MCF 10A (cell line): ENCODE measurements at regions not wholly inside any gene's neighbourhood (a gene's known extent, or its start where the extent isn't known, plus 50 kb on each side); places are given as distances from the start of the nearest gene placed in this dataset.

Experiments
- BruUV-seq: library from RNA; stranded (reverse); fragments of 400-500 nt; replicated peaks from 2 replicates; lab custom pipeline; 2021; lab: Mats Ljungman, UMichigan
- CTCF ChIA-PET: fragments of 300-600 bp; sonication (Branson Sonifier 250); formaldehyde crosslinking; extraction: SDS; loops from one replicate; lab custom pipeline; 2021; ENCODE audit warnings: antibody characterized with exemption, inconsistent platforms; lab: Yijun Ruan, JAX
- POLR2A ChIA-PET: fragments of 300-600, 350-650 bp; sonication (Branson Sonifier 250); formaldehyde crosslinking; extraction: SDS; loops from one replicate; lab custom pipeline; 2020; ENCODE audit warnings: antibody characterized with exemption, inconsistent platforms; lab: Yijun Ruan, JAX
- DNase-seq: peaks from one replicate; pipeline ENCODE4 v3.0.0-alpha.2; 2018; ENCODE audit not compliant: unreplicated experiment
- H3K27ac Mint-ChIP-seq: one replicate; pipeline ENCODE4 v1.8.0; 2022; ENCODE audit warnings: mild to moderate bottlenecking, low read depth, mixed read lengths; ENCODE audit not compliant: unreplicated experiment
- H3K27me3 Mint-ChIP-seq: one replicate; pipeline ENCODE4 v1.8.0; 2022; ENCODE audit warnings: mixed read lengths; ENCODE audit not compliant: insufficient read depth, unreplicated experiment
- H3K36me3 Mint-ChIP-seq: one replicate; pipeline ENCODE4 v1.8.0; 2022; ENCODE audit warnings: mild to moderate bottlenecking, moderate library complexity, mixed read lengths; ENCODE audit not compliant: insufficient read depth, unreplicated experiment
- H3K4me1 Mint-ChIP-seq: one replicate; pipeline ENCODE4 v1.8.0; 2022; ENCODE audit warnings: mixed read lengths; ENCODE audit not compliant: insufficient read depth, unreplicated experiment
- H3K4me3 Mint-ChIP-seq: one replicate; pipeline ENCODE4 v1.8.0; 2022; ENCODE audit warnings: mild to moderate bottlenecking, moderate library complexity, mixed read lengths; ENCODE audit not compliant: unreplicated experiment
- H3K9me3 Mint-ChIP-seq: one replicate; pipeline ENCODE4 v1.8.0; 2022; ENCODE audit warnings: mixed read lengths; ENCODE audit not compliant: unreplicated experiment
- intact Hi-C: fragments of 100-400 bp; cut with micrococcal nuclease; formaldehyde crosslinking; loops from 2 replicates; pipeline ENCODE4 v1.14.1; 2022
- TF ChIP-seq, protein P1 (sequence below): fragments of 200-600 bp; IDR thresholded peaks from one replicate; pipeline ENCODE4 v1.8.0; 2022; ENCODE audit warnings: antibody characterized with exemption, mild to moderate bottlenecking; ENCODE audit not compliant: unreplicated experiment

DNA sequence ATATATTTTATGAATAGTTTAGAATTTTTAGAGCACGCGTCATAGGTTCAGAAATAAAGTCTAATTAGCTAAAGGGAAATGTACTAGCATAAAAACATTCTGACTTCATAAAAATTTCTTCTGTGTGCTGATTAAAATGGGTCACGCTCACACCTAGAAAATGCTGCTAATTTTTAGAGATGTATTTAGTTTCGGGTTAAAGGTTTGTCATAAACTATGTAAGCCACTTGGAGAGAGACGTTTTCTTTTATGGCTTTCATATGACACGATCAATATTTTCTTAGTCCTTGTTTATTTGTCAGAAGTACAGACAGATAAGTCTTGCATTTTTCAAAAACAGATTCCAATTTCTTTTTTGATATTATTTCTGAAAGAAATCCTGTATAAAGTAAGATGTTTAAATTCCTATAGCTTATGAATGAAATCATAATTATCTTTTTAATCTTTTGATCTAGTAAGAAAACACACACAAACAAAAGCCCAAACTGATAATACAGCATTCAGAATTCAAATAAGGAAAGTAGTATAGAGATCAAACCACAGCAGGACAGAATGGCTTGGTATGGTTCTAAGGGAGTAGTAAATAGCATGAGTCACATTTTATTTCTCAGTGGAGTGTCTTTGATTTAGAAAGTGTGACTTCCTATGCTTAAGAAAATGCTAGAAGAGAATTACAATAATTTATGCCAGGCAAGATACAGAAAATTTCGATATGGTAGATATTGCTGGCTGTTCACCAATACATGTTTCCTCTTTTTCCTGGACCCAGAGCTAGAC is 236.6 kb downstream of the GPD2 start:
- Mint-ChIP-seq H3K27me3 (no peaks in the 10 kb centered on the region), H3K27ac (peak overlapping the region; percentile 55), H3K36me3 (no peaks in the 10 kb centered on the region), H3K4me1 (no peaks in the 10 kb centered on the region), H3K9me3 (peaks cover 2% of the 10 kb centered on the region), H3K4me3 (no peak overlapping the region)
- intact Hi-C loops: no loop called here
- BruUV-seq: no TSS peak
- POLR2A ChIA-PET: no interaction called here
- CTCF ChIA-PET: interaction anchor here (0.9 kb wide), 1 partner anchor 9 kb away, joined by 3 read pairs; no protein-coding TSS in a partner anchor
- TF ChIP-seq, protein P1, sequence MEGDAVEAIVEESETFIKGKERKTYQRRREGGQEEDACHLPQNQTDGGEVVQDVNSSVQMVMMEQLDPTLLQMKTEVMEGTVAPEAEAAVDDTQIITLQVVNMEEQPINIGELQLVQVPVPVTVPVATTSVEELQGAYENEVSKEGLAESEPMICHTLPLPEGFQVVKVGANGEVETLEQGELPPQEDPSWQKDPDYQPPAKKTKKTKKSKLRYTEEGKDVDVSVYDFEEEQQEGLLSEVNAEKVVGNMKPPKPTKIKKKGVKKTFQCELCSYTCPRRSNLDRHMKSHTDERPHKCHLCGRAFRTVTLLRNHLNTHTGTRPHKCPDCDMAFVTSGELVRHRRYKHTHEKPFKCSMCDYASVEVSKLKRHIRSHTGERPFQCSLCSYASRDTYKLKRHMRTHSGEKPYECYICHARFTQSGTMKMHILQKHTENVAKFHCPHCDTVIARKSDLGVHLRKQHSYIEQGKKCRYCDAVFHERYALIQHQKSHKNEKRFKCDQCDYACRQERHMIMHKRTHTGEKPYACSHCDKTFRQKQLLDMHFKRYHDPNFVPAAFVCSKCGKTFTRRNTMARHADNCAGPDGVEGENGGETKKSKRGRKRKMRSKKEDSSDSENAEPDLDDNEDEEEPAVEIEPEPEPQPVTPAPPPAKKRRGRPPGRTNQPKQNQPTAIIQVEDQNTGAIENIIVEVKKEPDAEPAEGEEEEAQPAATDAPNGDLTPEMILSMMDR: no peak
- no peak for DNase-seq

- no peaks in the 10 kb centered on the region for H3K36me3 Mint-ChIP-seq
- CTCF ChIA-PET: no interaction called here
- TF ChIP-seq, protein P1: no peak
- H3K4me3 Mint-ChIP-seq: no peak overlapping the region
- no peaks in the 10 kb centered on the region for H3K4me1 Mint-ChIP-seq
- H3K27ac Mint-ChIP-seq: peak overlapping the region; percentile 55
- intact Hi-C loops: no loop called here
- DNase-seq: no peak
- POLR2A ChIA-PET: no interaction called here
- no TSS peak for BruUV-seq
- H3K27me3 Mint-ChIP-seq: no peaks in the 10 kb centered on the region
- no peaks in the 10 kb centered on the region for H3K9me3 Mint-ChIP-seq
Observed at GRCh38 chr2:156673333-156673615, 237.1 kb downstream of the GPD2 start.

GRCh38 chr2:156673981-156674380 is 237.8 kb downstream of the GPD2 start:
- no peak for DNase-seq
- POLR2A ChIA-PET: no interaction called here
- no peaks in the 10 kb centered on the region for H3K9me3 Mint-ChIP-seq
- H3K36me3 Mint-ChIP-seq: no peaks in the 10 kb centered on the region
- no peaks in the 10 kb centered on the region for H3K4me1 Mint-ChIP-seq
- no peak overlapping the region for H3K27ac Mint-ChIP-seq
- BruUV-seq: no TSS peak
- intact Hi-C loops: no loop called here
- H3K4me3 Mint-ChIP-seq: no peak overlapping the region
- CTCF ChIA-PET: interaction anchor here (0.6 kb wide), 1 partner anchor 1012 kb away, joined by 3 read pairs; no protein-coding TSS in a partner anchor
- H3K27me3 Mint-ChIP-seq: no peaks in the 10 kb centered on the region
- TF ChIP-seq, protein P1: no peak

GRCh38 chr2:156675896-156676295 is 239.7 kb downstream of the GPD2 start:
- TF ChIP-seq, protein P1: no peak
- H3K27me3 Mint-ChIP-seq: no peaks in the 10 kb centered on the region
- no peak overlapping the region for H3K27ac Mint-ChIP-seq
- H3K9me3 Mint-ChIP-seq: no peaks in the 10 kb centered on the region
- no peak for DNase-seq
- ChIA-PET POLR2A (interaction anchor here (1.0 kb wide), 1 partner anchor 9 kb away, joined by 3 read pairs; no protein-coding TSS in a partner anchor), CTCF (interaction anchor here (0.6 kb wide), 1 partner anchor 340 kb away, joined by 3 read pairs; no protein-coding TSS in a partner anchor)
- intact Hi-C loops: no loop called here
- BruUV-seq: no TSS peak
- no peaks in the 10 kb centered on the region for H3K4me1 Mint-ChIP-seq
- no peak overlapping the region for H3K4me3 Mint-ChIP-seq
- no peaks in the 10 kb centered on the region for H3K36me3 Mint-ChIP-seq
